ENCODE measurements at regions not wholly inside any gene's neighbourhood (a gene's known extent, or its start where the extent isn't known, plus 50 kb on each side); places are given as distances from the start of the nearest gene placed in this dataset.

GRCh38 chr4:187889651-187890050, 105.9 kb upstream of the ZFP42 start:
- no peak for ATAC-seq
- WGBS, 2 donors, result 79 to 93% methylated on average over 6 of the region's 6 CpGs
- H3K36me3 ChIP-seq (replicated peaks in 1 of 2; ENCODE audit: insufficient read depth in 1 of 2, low read depth in 2 of 2), result no peaks in the 10 kb centered on the region

GRCh38 chr4:187893418-187893817, 102.2 kb upstream of the ZFP42 start:
- Histone ChIP-seq H3K36me3 (replicated peaks in 1 of 2; ENCODE audit: insufficient read depth in 1 of 2, low read depth in 2 of 2) (no peaks in the 10 kb centered on the region), H3K4me1 (no peaks in the 10 kb centered on the region), H3K9me3 (no peaks in the 10 kb centered on the region), H3K27ac (no peak overlapping the region), H3K27me3 (no peaks in the 10 kb centered on the region), H3K4me3 (no peak overlapping the region)
- ATAC-seq (no peak), DNase-seq (no peak)
- intact Hi-C loops (cut with DNase I), result no loop called here
- TF ChIP-seq CTCF (IDR thresholded peaks at IDR 0.05) (no peak), POLR2A (IDR thresholded peaks at IDR 0.05) (no peak)
- WGBS, 2 donors, result 52 to 59% methylated on average over 5 of the region's 5 CpGs

More at GRCh38 chr4:187889651-187890050, 105.9 kb upstream of the ZFP42 start:
- Histone ChIP-seq H3K27me3 (no peaks in the 10 kb centered on the region), H3K27ac (no peak overlapping the region), H3K9me3 (no peaks in the 10 kb centered on the region), H3K4me3 (no peak overlapping the region), H3K4me1 (no peaks in the 10 kb centered on the region)
- TF ChIP-seq CTCF (IDR thresholded peaks at IDR 0.05) (no peak), POLR2A (IDR thresholded peaks at IDR 0.05) (no peak)
- intact Hi-C loops (cut with DNase I), result no loop called here
- no peak for DNase-seq

GRCh38 chr4:187903106-187903505, 92.5 kb upstream of the ZFP42 start:
- Histone ChIP-seq H3K36me3 (replicated peaks in 1 of 2; ENCODE audit: insufficient read depth in 1 of 2, low read depth in 2 of 2) (no peaks in the 10 kb centered on the region), H3K4me1 (no peaks in the 10 kb centered on the region), H3K4me3 (no peak overlapping the region), H3K27me3 (no peaks in the 10 kb centered on the region), H3K27ac (no peak overlapping the region), H3K9me3 (no peaks in the 10 kb centered on the region)
- no peak for ATAC-seq
- no peak for DNase-seq
- TF ChIP-seq CTCF (IDR thresholded peaks at IDR 0.05) (no peak), POLR2A (IDR thresholded peaks at IDR 0.05) (no peak)
- intact Hi-C loops (cut with DNase I), result no loop called here
- 74 to 76% methylated on average over 5 of the region's 5 CpGs for WGBS, 2 donors

- no peak overlapping the region for H3K27ac ChIP-seq
- H3K36me3 ChIP-seq (replicated peaks in 1 of 2; ENCODE audit: insufficient read depth in 1 of 2, low read depth in 2 of 2), result no peaks in the 10 kb centered on the region
- no peaks in the 10 kb centered on the region for H3K27me3 ChIP-seq
- H3K4me1 ChIP-seq, result no peaks in the 10 kb centered on the region
- DNase-seq (no peak), ATAC-seq (no peak)
- no peak overlapping the region for H3K4me3 ChIP-seq
- TF ChIP-seq CTCF (IDR thresholded peaks at IDR 0.05) (no peak), POLR2A (IDR thresholded peaks at IDR 0.05) (no peak)
- intact Hi-C loops (cut with DNase I), result no loop called here
- WGBS, 2 donors, result 18 to 26% methylated on average over 1 of the region's 1 CpG
- H3K9me3 ChIP-seq, result no peaks in the 10 kb centered on the region
These were observed 91.9 kb upstream of the ZFP42 start for GRCh38 chr4:187903700-187904099.

- Histone ChIP-seq H3K4me1 (no peaks in the 10 kb centered on the region), H3K27ac (no peak overlapping the region), H3K4me3 (no peak overlapping the region), H3K36me3 (replicated peaks in 1 of 2; ENCODE audit: insufficient read depth in 1 of 2, low read depth in 2 of 2) (no peaks in the 10 kb centered on the region), H3K27me3 (no peaks in the 10 kb centered on the region), H3K9me3 (no peaks in the 10 kb centered on the region)
- ATAC-seq (no peak), DNase-seq (no peak)
- no peak for TF ChIP-seq POLR2A (IDR thresholded peaks at IDR 0.05)
- WGBS, 2 donors, result 66 to 76% methylated on average over 6 of the region's 6 CpGs
- intact Hi-C loops (cut with DNase I), result no loop called here
These were observed 87.5 kb upstream of the ZFP42 start for GRCh38 chr4:187908079-187908561.

All from body of pancreas (tissue), 4 donors.